HG02852 (cell line): ENCODE measurements at regions not wholly inside any gene's neighbourhood (a gene's known extent, or its start where the extent isn't known, plus 50 kb on each side); places are given as distances from the start of the nearest gene placed in this dataset.
"Not testable (repeated sequence)": the region's sequence is repeated elsewhere in the genome, so short reads cannot be mapped to it uniquely, and the experiment has no call there.

Experiments
- ATAC-seq: cut with Tn5 transposase; IDR thresholded peaks from one replicate; pipeline ENCODE4 v1.9.1; 2021; ENCODE audit warnings: mild to moderate bottlenecking, moderate library complexity; ENCODE audit not compliant: unreplicated experiment

- no peak for ATAC-seq
Measured at GRCh38 chr3:26108846-26109489, 319.1 kb downstream of the OXSM start.

DNA sequence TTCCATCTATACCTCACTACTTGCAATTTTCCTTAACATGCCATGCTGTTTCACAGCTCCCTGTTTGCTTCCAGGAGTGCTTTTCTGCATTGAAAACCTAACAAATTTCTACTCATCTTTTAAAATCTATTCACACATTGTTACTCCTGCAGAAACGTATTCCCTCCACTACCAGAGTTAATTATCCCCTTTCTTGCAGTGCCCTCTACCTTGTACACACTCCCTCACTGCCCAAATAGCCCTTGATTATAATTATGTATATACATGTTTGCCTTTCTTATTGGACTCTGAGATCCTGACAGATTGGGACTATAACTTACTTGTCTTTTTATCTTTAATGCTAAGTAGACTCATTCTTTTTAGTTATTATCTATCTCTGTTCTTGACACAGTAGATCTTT is 325.0 kb downstream of the OXSM start:
- no peak for ATAC-seq

- peak; percentile 81 for ATAC-seq
Measured at GRCh38 chr3:26118165-26118564, 328.3 kb downstream of the OXSM start.

GRCh38 chr3:26132942-26133341 is 343.1 kb downstream of the OXSM start:
- no peak for ATAC-seq

- ATAC-seq: no peak
Measured at GRCh38 chr3:26141296-26141695, 351.4 kb downstream of the OXSM start.

- ATAC-seq: no peak
Measured at GRCh38 chr3:26145769-26146168, 355.9 kb downstream of the OXSM start.

- not testable (repeated sequence) for ATAC-seq
Measured at GRCh38 chr3:26157428-26157827, 367.5 kb downstream of the OXSM start.

DNA sequence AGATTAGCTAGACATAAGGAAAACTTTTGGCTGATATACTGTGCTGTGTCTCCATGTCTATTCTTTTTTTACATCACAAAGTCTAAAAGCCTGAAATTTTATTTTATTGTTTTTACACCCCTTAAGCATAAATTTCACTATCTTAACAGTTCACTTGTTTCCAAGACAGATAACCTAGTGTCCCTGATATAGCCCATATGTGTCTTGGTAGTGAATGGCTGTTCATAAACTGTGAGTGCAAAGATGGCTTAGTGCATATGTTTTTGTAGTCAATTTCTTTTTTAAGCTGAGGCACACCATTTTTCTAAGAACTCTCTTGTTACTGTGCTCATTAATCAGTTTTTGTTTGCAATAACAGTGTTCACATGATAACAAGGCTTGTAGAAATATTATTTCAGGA is 381.1 kb downstream of the OXSM start:
- ATAC-seq: no peak

GRCh38 chr3:26191556-26191955 is 401.7 kb downstream of the OXSM start:
- ATAC-seq: no peak

- ATAC-seq: no peak
Measured at GRCh38 chr3:26193558-26193957, 403.7 kb downstream of the OXSM start.

DNA sequence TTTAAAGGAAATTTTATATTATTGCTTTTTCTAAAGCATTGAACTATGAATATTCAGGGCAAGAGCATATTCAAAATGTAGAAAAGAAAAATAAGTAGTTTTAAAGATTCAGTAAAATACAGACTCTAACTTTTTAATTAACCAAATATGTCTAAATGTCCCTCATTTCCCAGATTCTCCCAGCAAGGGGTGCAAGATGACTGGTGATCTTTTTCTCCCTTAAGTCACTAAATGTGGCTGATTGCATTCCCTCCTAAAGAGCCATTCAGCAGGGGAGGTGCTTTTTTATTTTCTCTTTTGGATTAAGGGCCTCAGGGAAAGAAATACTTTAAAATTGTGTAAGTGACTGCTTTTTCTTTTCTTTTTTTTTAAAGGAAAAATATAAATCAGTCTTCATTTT is 406.9 kb downstream of the OXSM start:
- ATAC-seq: no peak

DNA sequence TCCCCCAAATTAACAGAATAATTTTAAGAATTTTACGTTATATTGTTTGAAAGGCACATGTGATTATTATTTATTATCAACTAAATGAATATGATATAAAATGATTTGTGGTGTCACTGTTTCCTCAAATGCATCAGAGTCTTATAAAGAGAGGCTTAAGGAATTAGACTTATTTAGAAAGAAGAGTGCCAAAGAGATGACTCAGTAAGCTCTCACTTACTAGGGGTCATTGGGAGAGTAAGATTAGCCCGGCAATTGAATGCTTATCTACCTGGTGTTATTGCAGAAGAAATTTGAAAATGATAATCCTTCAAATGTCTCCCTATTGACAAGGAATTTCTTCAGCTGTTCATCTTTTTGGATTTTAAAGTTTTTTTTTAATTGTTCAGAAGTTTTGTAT is 408.7 kb downstream of the OXSM start:
- no peak for ATAC-seq

GRCh38 chr3:26202169-26202568 is 412.3 kb downstream of the OXSM start:
- ATAC-seq: no peak

- no peak for ATAC-seq
Measured at GRCh38 chr3:26205475-26205874, 415.6 kb downstream of the OXSM start.

GRCh38 chr3:26208201-26208600 is 414.4 kb upstream of the LRRC3B start:
- ATAC-seq: no peak

GRCh38 chr3:26229801-26230200 is 392.8 kb upstream of the LRRC3B start:
- no peak for ATAC-seq

GRCh38 chr3:26233374-26233773 is 389.2 kb upstream of the LRRC3B start:
- ATAC-seq: no peak

DNA sequence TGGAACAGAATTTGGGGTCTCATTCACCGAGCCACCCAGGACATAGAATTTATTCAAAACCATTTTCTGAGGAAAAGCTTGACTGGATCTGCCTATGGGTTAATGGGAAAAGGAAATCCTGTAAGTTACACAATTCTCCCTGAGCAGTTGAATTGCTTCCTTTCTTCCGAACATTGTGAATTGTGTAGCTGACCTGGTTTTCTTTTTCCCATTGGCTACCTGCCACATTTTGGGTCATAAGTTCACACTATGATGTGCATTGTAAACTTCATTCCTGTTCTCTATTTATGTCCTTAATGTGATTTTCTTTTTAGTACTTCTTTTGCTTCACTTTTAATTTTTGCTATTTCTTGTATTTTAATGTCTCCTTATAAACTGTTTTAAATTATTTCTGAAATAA is 386.0 kb upstream of the LRRC3B start:
- no peak for ATAC-seq

DNA sequence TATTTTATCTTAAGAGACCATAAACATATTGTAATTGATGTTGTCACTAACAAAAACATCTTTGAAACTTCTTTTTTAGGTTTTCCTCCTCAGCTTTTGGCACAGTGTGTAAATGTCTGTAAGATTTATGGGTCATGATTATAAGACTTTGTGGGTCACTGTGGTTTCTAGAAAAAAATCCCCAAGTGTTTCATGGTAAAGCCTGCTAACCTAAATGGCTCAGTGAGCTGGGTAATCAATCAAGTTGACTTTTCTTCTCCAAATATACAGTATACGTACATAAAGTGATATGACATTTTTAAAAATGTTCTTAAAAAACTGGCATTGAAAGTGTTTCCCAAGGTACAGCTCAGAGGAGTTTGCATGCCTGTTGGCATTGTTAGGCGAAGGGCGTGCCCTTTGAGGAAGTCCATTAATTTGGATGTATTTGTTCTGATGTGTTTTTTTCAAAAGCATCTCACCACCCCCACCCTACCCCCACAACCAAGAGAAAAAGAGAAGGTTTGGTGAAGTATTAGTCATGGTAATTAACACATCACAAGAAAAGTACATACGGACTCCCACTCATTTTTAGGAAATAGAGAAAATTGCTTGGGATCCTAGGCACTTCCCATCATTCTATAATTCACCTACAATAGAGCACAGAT is 385.4 kb upstream of the LRRC3B start:
- no peak for ATAC-seq

DNA sequence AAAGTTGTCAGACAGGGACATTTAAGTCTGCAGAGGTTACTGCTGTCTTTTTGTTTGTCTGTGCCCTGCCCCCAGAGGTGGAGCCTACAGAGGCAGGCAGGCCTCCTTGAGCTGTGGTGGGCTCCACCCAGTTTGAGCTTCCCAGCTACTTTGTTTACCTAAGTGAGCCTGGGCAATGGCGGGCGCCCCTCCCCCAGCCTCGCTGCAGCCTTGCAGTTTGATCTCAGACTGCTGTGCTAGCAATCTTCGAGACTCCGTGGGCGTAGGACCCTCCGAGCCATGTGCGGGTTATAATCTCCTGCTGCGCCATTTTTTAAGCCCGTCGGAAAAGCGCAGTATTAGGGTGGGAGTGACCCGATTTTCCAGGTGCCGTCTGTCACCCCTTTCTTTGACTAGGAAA is 378.0 kb upstream of the LRRC3B start:
- not testable (repeated sequence) for ATAC-seq

- ATAC-seq: no peak
Measured at GRCh38 chr3:26245236-26245635, 377.3 kb upstream of the LRRC3B start.

DNA sequence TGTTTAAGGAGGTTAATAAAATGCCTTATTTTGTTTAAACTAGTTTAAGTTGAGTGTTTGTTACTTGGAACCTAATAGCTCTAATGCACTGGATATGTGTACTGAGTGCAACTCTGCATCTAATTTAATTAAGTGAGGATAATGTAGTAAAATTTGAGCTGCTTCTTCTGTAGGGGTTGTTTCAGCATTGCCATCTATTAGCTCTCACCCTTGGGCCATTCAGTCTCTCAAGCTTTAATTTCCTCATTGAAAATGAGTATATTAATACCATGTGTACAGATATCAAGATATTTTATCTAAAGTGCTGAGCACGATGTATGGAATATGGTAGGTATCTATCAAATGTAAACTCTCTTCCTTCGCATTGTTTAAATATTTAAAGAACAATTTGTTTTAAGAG is 375.7 kb upstream of the LRRC3B start:
- ATAC-seq: no peak

DNA sequence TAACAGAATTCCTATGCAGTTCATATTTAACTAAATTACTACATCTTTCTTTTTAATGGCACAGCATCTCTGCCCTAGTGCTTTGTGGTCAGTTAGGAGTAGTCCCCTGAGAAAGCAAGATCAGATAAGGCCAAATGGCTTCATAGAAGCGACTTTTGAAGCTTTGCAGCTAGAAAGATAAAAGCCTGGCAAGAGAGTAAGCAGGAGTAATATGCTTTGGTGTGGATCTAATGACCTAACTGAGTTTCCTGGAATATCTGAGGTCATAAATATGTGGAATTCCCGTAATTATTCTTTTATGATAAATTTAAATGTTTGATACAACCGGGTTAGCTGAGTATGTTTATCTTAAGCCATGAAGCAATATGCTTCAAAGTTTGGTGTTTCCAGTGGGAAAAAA is 374.9 kb upstream of the LRRC3B start:
- ATAC-seq: no peak
